Neural cell (in vitro differentiated cells): ENCODE measurements at regions not wholly inside any gene's neighbourhood (a gene's known extent, or its start where the extent isn't known, plus 50 kb on each side); places are given as distances from the start of the nearest gene placed in this dataset.

Experiments used
- H2AFZ ChIP-seq: fragments of 200-600, 300-800 bp; sonication (generic), shearing (Covaris generic); 2 replicates; pipeline ENCODE4 v1.6.0; 2014; ENCODE audit warnings: low read depth, mild to moderate bottlenecking, antibody characterized with exemption, low read length, moderate library complexity
- H3F3A ChIP-seq: fragments of 200-600 bp; shearing (Covaris generic); 2 replicates; pipeline ENCODE4 v1.6.1; 2016; ENCODE audit warnings: mild to moderate bottlenecking, moderate library complexity, mixed read lengths, antibody characterized with exemption, low read length; ENCODE audit not compliant: insufficient read depth, poor library complexity, severe bottlenecking
- H3K27ac ChIP-seq: fragments of 200-600, 300-800 bp; sonication (generic), shearing (Covaris generic); 2 replicates; pipeline ENCODE4 v1.5.1; 2014; ENCODE audit warnings: mild to moderate bottlenecking, low read length, moderate library complexity
- H3K27me3 ChIP-seq: fragments of 300-800, 200-600 bp; sonication (generic), shearing (Covaris generic); 2 replicates; pipeline ENCODE4 v1.6.0; 2014; ENCODE audit warnings: mild to moderate bottlenecking, low read depth, low read length, moderate library complexity; ENCODE audit not compliant: insufficient read depth
- H3K36me3 ChIP-seq: fragments of 300-800, 200-600 bp; sonication (generic), shearing (Covaris generic); 2 replicates; pipeline ENCODE4 v1.5.1; 2014; ENCODE audit warnings: mild to moderate bottlenecking, antibody characterized with exemption, low read length, moderate library complexity; ENCODE audit not compliant: insufficient read depth
- H3K4me2 ChIP-seq: fragments of 300-800, 200-600 bp; sonication (generic), shearing (Covaris generic); 2 replicates; pipeline ENCODE4 v1.6.0; 2014; ENCODE audit warnings: mild to moderate bottlenecking, low read length
- H3K4me3 ChIP-seq: fragments of 300-800, 200-600 bp; sonication (generic), shearing (Covaris generic); 2 replicates; pipeline ENCODE4 v1.5.1; 2014; ENCODE audit warnings: mild to moderate bottlenecking, low read length, moderate library complexity
- H3K79me2 ChIP-seq: fragments of 200-600 bp; shearing (Covaris generic); replicated peaks from 2 replicates; pipeline ENCODE4 v1.6.0; 2014; ENCODE audit warnings: mild to moderate bottlenecking, low read length, moderate library complexity; ENCODE audit not compliant: insufficient read depth
- H3K9ac ChIP-seq: fragments of 300-800, 200-600 bp; sonication (generic), shearing (Covaris generic); 2 replicates; pipeline ENCODE4 v1.6.1; 2016; ENCODE audit warnings: mild to moderate bottlenecking, low read length, mixed read lengths
- H3K9me2 ChIP-seq: fragments of 200-600 bp; shearing (Covaris generic); 2 replicates; pipeline ENCODE4 v1.6.1; 2016; ENCODE audit warnings: mild to moderate bottlenecking, low read length, mixed read lengths; ENCODE audit not compliant: insufficient read depth
- H3K9me3 ChIP-seq: fragments of 200-600, 300-800 bp; sonication (generic), shearing (Covaris generic); 2 replicates; pipeline ENCODE4 v1.6.1; 2016; ENCODE audit warnings: mild to moderate bottlenecking, mixed run types, low read length, moderate library complexity, mixed read lengths
- H4K20me1 ChIP-seq: fragments of 200-600 bp; shearing (Covaris generic); 2 replicates; pipeline ENCODE4 v1.6.1; 2016; ENCODE audit warnings: mild to moderate bottlenecking, mixed run types; ENCODE audit not compliant: insufficient read depth
- EP300 ChIP-seq: fragments of 450-650 bp; conservative IDR thresholded peaks from 2 replicates; pipeline ENCODE4 v1.6.1; 2014; ENCODE audit warnings: antibody characterized with exemption, mild to moderate bottlenecking, moderate library complexity; ENCODE audit not compliant: poor library complexity, severe bottlenecking
- EZH2 ChIP-seq: fragments of 200-600, 300-800 bp; shearing (Covaris generic), sonication (generic); IDR thresholded peaks from 2 replicates; pipeline ENCODE4 v1.6.1; 2014; ENCODE audit warnings: antibody characterized with exemption, low read length, borderline replicate concordance, mild to moderate bottlenecking; ENCODE audit not compliant: insufficient read depth, poor library complexity, severe bottlenecking
- MXI1 ChIP-seq: fragments of 450-650 bp; conservative IDR thresholded peaks from 2 replicates; pipeline ENCODE4 v1.6.1; 2014; ENCODE audit warnings: antibody characterized with exemption, mild to moderate bottlenecking; ENCODE audit not compliant: poor library complexity, severe bottlenecking
- POLR2AphosphoS5 ChIP-seq: IDR thresholded peaks from 2 replicates; pipeline ENCODE4 v1.6.1; 2012
- RAD21 ChIP-seq: fragments of 450-650 bp; conservative IDR thresholded peaks from 2 replicates; pipeline ENCODE4 v1.6.1; 2014; ENCODE audit warnings: antibody characterized with exemption, mild to moderate bottlenecking, moderate library complexity
- SMC3 ChIP-seq: fragments of 450-650 bp; conservative IDR thresholded peaks from 2 replicates; pipeline ENCODE4 v1.6.1; 2014; ENCODE audit warnings: antibody characterized with exemption, mild to moderate bottlenecking, moderate library complexity; ENCODE audit not compliant: poor library complexity
- TAF1 ChIP-seq: IDR thresholded peaks from 2 replicates; pipeline ENCODE4 v1.6.1; 2012; ENCODE audit warnings: low read depth
- TF ChIP-seq, protein P1 (sequence below): IDR thresholded peaks from 2 replicates; pipeline ENCODE4 v1.6.1; 2012; ENCODE audit warnings: borderline replicate concordance
- TF ChIP-seq, protein P2 (sequence below): fragments of 450-650 bp; IDR thresholded peaks from 2 replicates; pipeline ENCODE4 v1.5.1; 2014; ENCODE audit warnings: antibody characterized with exemption, mild to moderate bottlenecking, moderate library complexity; ENCODE audit not compliant: poor library complexity, severe bottlenecking

DNA sequence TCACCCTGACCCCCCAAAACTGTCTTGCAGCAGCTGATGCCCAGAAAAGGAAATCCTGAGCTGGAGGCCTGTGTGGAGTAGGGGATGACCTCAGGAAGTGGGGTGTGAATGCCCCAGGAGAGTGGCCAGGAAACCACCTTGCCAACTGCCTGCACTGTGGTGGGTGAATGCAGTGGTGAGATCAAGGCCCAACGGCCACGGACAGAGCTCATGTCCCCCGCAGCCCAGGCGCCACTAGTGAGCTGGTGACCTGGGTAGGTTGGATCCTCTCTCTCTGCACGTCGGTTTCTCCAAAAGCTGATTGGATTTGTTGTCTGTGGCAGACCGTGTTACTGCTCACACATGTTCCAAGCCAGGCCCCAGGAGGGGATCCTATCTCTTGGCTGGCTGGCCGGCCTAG is 448.9 kb downstream of the TCERG1L start:
- Histone ChIP-seq H3F3A (no peaks in the 10 kb centered on the region), H3K36me3 (no peaks in the 10 kb centered on the region), H3K27me3 (no peaks in the 10 kb centered on the region), H3K27ac (no peak overlapping the region), H3K4me2 (no peak overlapping the region), H4K20me1 (no peaks in the 10 kb centered on the region), H3K9me2 (no peaks in the 10 kb centered on the region), H3K4me3 (no peak overlapping the region), H3K9me3 (no peaks in the 10 kb centered on the region), H3K79me2 (no peaks in the 10 kb centered on the region), H3K9ac (no peak overlapping the region), H2AFZ (no peak overlapping the region)
- TF ChIP-seq MXI1 (no peak), SMC3 (no peak), RAD21 (no peak)
- TF ChIP-seq, protein P1, sequence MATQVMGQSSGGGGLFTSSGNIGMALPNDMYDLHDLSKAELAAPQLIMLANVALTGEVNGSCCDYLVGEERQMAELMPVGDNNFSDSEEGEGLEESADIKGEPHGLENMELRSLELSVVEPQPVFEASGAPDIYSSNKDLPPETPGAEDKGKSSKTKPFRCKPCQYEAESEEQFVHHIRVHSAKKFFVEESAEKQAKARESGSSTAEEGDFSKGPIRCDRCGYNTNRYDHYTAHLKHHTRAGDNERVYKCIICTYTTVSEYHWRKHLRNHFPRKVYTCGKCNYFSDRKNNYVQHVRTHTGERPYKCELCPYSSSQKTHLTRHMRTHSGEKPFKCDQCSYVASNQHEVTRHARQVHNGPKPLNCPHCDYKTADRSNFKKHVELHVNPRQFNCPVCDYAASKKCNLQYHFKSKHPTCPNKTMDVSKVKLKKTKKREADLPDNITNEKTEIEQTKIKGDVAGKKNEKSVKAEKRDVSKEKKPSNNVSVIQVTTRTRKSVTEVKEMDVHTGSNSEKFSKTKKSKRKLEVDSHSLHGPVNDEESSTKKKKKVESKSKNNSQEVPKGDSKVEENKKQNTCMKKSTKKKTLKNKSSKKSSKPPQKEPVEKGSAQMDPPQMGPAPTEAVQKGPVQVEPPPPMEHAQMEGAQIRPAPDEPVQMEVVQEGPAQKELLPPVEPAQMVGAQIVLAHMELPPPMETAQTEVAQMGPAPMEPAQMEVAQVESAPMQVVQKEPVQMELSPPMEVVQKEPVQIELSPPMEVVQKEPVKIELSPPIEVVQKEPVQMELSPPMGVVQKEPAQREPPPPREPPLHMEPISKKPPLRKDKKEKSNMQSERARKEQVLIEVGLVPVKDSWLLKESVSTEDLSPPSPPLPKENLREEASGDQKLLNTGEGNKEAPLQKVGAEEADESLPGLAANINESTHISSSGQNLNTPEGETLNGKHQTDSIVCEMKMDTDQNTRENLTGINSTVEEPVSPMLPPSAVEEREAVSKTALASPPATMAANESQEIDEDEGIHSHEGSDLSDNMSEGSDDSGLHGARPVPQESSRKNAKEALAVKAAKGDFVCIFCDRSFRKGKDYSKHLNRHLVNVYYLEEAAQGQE = no peak

DNA sequence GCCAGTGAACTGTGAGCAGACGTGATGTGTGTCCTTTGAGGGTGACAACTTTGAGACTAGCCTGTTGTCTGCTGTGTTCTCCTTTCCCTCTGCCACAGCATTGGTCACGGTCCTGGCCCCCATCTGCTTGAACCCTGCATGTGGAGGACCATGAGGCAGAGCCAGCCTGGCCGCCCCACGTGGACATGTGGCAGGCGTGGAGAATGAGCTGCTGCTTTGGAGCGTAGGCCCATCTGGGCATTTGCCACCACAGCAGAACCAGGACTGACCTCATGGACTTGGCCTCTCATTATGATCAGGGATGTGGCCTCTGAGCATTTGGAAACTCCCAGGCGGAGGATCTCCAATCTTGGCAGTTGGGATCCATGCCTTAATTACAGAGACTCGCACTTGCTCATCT is 448.5 kb downstream of the TCERG1L start:
- Histone ChIP-seq H3K4me2 (no peak overlapping the region), H3K9me3 (no peaks in the 10 kb centered on the region), H3K79me2 (no peaks in the 10 kb centered on the region), H3K27ac (no peak overlapping the region), H4K20me1 (no peaks in the 10 kb centered on the region), H3K4me3 (no peak overlapping the region), H3K36me3 (no peaks in the 10 kb centered on the region), H3K9me2 (no peaks in the 10 kb centered on the region), H2AFZ (no peak overlapping the region), H3K27me3 (no peaks in the 10 kb centered on the region), H3F3A (no peaks in the 10 kb centered on the region), H3K9ac (no peak overlapping the region)
- TF ChIP-seq EP300 (no peak), MXI1 (no peak), POLR2AphosphoS5 (no peak), SMC3 (no peak), RAD21 (no peak), EZH2 (no peak), TAF1 (no peak)
- TF ChIP-seq, protein P2, sequence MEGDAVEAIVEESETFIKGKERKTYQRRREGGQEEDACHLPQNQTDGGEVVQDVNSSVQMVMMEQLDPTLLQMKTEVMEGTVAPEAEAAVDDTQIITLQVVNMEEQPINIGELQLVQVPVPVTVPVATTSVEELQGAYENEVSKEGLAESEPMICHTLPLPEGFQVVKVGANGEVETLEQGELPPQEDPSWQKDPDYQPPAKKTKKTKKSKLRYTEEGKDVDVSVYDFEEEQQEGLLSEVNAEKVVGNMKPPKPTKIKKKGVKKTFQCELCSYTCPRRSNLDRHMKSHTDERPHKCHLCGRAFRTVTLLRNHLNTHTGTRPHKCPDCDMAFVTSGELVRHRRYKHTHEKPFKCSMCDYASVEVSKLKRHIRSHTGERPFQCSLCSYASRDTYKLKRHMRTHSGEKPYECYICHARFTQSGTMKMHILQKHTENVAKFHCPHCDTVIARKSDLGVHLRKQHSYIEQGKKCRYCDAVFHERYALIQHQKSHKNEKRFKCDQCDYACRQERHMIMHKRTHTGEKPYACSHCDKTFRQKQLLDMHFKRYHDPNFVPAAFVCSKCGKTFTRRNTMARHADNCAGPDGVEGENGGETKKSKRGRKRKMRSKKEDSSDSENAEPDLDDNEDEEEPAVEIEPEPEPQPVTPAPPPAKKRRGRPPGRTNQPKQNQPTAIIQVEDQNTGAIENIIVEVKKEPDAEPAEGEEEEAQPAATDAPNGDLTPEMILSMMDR = no peak
- TF ChIP-seq, protein P1 = no peak
